ENCODE measurements at regions not wholly inside any gene's neighbourhood (a gene's known extent, or its start where the extent isn't known, plus 50 kb on each side); places are given as distances from the start of the nearest gene placed in this dataset.

GRCh38 chr2:14749884-14750283, 117.4 kb downstream of the LRATD1 start:
- Histone ChIP-seq H3K27ac (ENCODE audit: insufficient read depth, low read length) (no peak overlapping the region), H3K4me3 (replicated peaks in 1 of 4; ENCODE audit: control extremely low read depth in 1 of 4, insufficient read depth in 1 of 4, low read depth in 3 of 4, low read length in 4 of 4) (no peak overlapping the region), H3K4me1 (ENCODE audit: control insufficient read depth, extremely low read depth, insufficient read depth, low read length) (no peaks in the 10 kb centered on the region), H3K36me3 (ENCODE audit: control insufficient read depth, insufficient read depth, low read length) (no peaks in the 10 kb centered on the region), H4K20me1 (ENCODE audit: control insufficient read depth, extremely low read depth, insufficient read depth, low read length) (no peaks in the 10 kb centered on the region), H3K79me2 (ENCODE audit: control insufficient read depth, insufficient read depth, low read length) (no peaks in the 10 kb centered on the region), H3K9ac (ENCODE audit: insufficient read depth, low read length) (no peak overlapping the region), H3K27me3 (ENCODE audit: control insufficient read depth, insufficient read depth, low read length) (no peaks in the 10 kb centered on the region), H3K4me2 (ENCODE audit: extremely low read depth, insufficient read depth, low read length) (no peak overlapping the region), H3K9me3 (ENCODE audit: control insufficient read depth, insufficient read depth, low read depth, low read length) (peaks cover 4% of the 10 kb centered on the region), H2AFZ (ENCODE audit: low read length) (no peak overlapping the region)
- TF ChIP-seq, protein P1, sequence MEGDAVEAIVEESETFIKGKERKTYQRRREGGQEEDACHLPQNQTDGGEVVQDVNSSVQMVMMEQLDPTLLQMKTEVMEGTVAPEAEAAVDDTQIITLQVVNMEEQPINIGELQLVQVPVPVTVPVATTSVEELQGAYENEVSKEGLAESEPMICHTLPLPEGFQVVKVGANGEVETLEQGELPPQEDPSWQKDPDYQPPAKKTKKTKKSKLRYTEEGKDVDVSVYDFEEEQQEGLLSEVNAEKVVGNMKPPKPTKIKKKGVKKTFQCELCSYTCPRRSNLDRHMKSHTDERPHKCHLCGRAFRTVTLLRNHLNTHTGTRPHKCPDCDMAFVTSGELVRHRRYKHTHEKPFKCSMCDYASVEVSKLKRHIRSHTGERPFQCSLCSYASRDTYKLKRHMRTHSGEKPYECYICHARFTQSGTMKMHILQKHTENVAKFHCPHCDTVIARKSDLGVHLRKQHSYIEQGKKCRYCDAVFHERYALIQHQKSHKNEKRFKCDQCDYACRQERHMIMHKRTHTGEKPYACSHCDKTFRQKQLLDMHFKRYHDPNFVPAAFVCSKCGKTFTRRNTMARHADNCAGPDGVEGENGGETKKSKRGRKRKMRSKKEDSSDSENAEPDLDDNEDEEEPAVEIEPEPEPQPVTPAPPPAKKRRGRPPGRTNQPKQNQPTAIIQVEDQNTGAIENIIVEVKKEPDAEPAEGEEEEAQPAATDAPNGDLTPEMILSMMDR (conservative IDR thresholded peaks at IDR 0.05 in 1 of 2, IDR thresholded peaks at IDR 0.05 in 1 of 2; ENCODE audit: low read depth in 1 of 2, low read length in 2 of 2): no peak
- TF ChIP-seq EZH2 (IDR thresholded peaks at IDR 0.05; ENCODE audit: low read length, missing control alignments): no peak
- peak in 1 of 2 donors; percentile 65 for DNase-seq (ENCODE audit: low read depth in 2 of 2)

GRCh38 chr2:14750433-14750832, 117.9 kb downstream of the LRATD1 start:
- DNase-seq (ENCODE audit: low read depth in 2 of 2): no peak
- Histone ChIP-seq H4K20me1 (ENCODE audit: control insufficient read depth, extremely low read depth, insufficient read depth, low read length) (no peaks in the 10 kb centered on the region), H3K36me3 (ENCODE audit: control insufficient read depth, insufficient read depth, low read length) (no peaks in the 10 kb centered on the region), H3K4me3 (replicated peaks in 1 of 4; ENCODE audit: control extremely low read depth in 1 of 4, insufficient read depth in 1 of 4, low read depth in 3 of 4, low read length in 4 of 4) (no peak overlapping the region), H3K4me1 (ENCODE audit: control insufficient read depth, extremely low read depth, insufficient read depth, low read length) (no peaks in the 10 kb centered on the region), H3K4me2 (ENCODE audit: extremely low read depth, insufficient read depth, low read length) (no peak overlapping the region), H3K9ac (ENCODE audit: insufficient read depth, low read length) (no peak overlapping the region), H3K9me3 (ENCODE audit: control insufficient read depth, insufficient read depth, low read depth, low read length) (peaks cover 4% of the 10 kb centered on the region), H3K27ac (ENCODE audit: insufficient read depth, low read length) (no peak overlapping the region), H3K79me2 (ENCODE audit: control insufficient read depth, insufficient read depth, low read length) (no peaks in the 10 kb centered on the region), H2AFZ (ENCODE audit: low read length) (no peak overlapping the region), H3K27me3 (ENCODE audit: control insufficient read depth, insufficient read depth, low read length) (no peaks in the 10 kb centered on the region)
- TF ChIP-seq, protein P1 (conservative IDR thresholded peaks at IDR 0.05 in 1 of 2, IDR thresholded peaks at IDR 0.05 in 1 of 2; ENCODE audit: low read depth in 1 of 2, low read length in 2 of 2): no peak
- no peak for TF ChIP-seq EZH2 (IDR thresholded peaks at IDR 0.05; ENCODE audit: low read length, missing control alignments)

DNA sequence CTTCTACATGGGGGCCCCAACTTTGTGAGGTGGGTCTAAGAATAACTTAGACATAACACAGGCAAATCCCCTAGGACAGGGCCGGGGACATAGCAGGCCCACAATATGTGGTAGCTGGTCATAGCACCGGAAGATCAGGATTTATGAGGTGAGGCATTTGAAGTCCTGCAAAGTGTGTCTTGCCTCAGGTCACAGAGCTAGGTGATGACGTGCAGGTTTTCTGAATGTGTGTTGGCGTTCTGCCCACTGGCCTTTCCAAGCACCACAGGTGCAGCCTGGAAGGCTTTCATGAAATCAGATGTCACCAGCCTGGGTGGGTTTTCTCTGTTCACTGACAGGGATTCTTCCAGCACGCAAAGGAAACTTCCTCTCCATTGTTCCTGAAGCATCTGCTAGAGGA, 119.1 kb downstream of the LRATD1 start:
- no peaks in the 10 kb centered on the region for H3K36me3 ChIP-seq (ENCODE audit: control insufficient read depth, insufficient read depth, low read length)
- H2AFZ ChIP-seq (ENCODE audit: low read length): no peak overlapping the region
- H3K9me3 ChIP-seq (ENCODE audit: control insufficient read depth, insufficient read depth, low read depth, low read length): peaks cover 4% of the 10 kb centered on the region
- no peak overlapping the region for H3K9ac ChIP-seq (ENCODE audit: insufficient read depth, low read length)
- no peak overlapping the region for H3K4me3 ChIP-seq (replicated peaks in 1 of 4; ENCODE audit: control extremely low read depth in 1 of 4, insufficient read depth in 1 of 4, low read depth in 3 of 4, low read length in 4 of 4)
- no peaks in the 10 kb centered on the region for H3K79me2 ChIP-seq (ENCODE audit: control insufficient read depth, insufficient read depth, low read length)
- no peaks in the 10 kb centered on the region for H3K4me1 ChIP-seq (ENCODE audit: control insufficient read depth, extremely low read depth, insufficient read depth, low read length)
- H4K20me1 ChIP-seq (ENCODE audit: control insufficient read depth, extremely low read depth, insufficient read depth, low read length): no peaks in the 10 kb centered on the region
- H3K4me2 ChIP-seq (ENCODE audit: extremely low read depth, insufficient read depth, low read length): no peak overlapping the region
- H3K27me3 ChIP-seq (ENCODE audit: control insufficient read depth, insufficient read depth, low read length): no peaks in the 10 kb centered on the region
- no peak overlapping the region for H3K27ac ChIP-seq (ENCODE audit: insufficient read depth, low read length)
- DNase-seq (ENCODE audit: low read depth in 2 of 2): no peak
- TF ChIP-seq EZH2 (IDR thresholded peaks at IDR 0.05; ENCODE audit: low read length, missing control alignments): no peak
- TF ChIP-seq, protein P1 (conservative IDR thresholded peaks at IDR 0.05 in 1 of 2, IDR thresholded peaks at IDR 0.05 in 1 of 2; ENCODE audit: low read depth in 1 of 2, low read length in 2 of 2): no peak
